OCI-LY3 (cell line): ENCODE measurements at regions not wholly inside any gene's neighbourhood (a gene's known extent, or its start where the extent isn't known, plus 50 kb on each side); places are given as distances from the start of the nearest gene placed in this dataset.

ENCODE experiments used
- CTCF ChIP-seq: fragments of 200-600, 300-600 bp; sonication (generic); IDR thresholded peaks from 2 replicates; pipeline ENCODE4 v1.5.1; 2014; ENCODE audit warnings: antibody characterized with exemption, low read length, low read depth
- EZH2phosphoT487 ChIP-seq: fragments of 200-600 bp; shearing (Covaris generic); IDR thresholded peaks from 2 replicates; pipeline ENCODE4 v1.6.1; 2018; ENCODE audit warnings: antibody characterized with exemption, mixed run types, low read depth

- TF ChIP-seq CTCF: no peak
- TF ChIP-seq EZH2phosphoT487: no peak
These were observed 232.6 kb downstream of the SI start for GRCh38 chr3:164845739-164846138.
